Liver (tissue), 8 donors: ENCODE measurements at regions not wholly inside any gene's neighbourhood (a gene's known extent, or its start where the extent isn't known, plus 50 kb on each side); places are given as distances from the start of the nearest gene placed in this dataset.

Source experiments
- DNase-seq: peaks from one replicate; pipeline ENCODE4 v3.0.0-alpha.2; 2017; ENCODE audit warnings: low spot score
- H3K27ac ChIP-seq, 2 donors: one replicate each; pipeline ENCODE4 v1.7.0; 2013; ENCODE audit warnings: inconsistent platforms in 2 of 2, low read length in 2 of 2, control low read depth in 1 of 2, low read depth in 1 of 2, mild to moderate bottlenecking in 1 of 2
- H3K27me3 ChIP-seq, 4 donors: one replicate each; pipeline versions ENCODE4 v1.6.1 to v1.7.0; 2013; ENCODE audit warnings: low read length in 3 of 4, inconsistent platforms in 1 of 4, mild to moderate bottlenecking in 1 of 4, moderate library complexity in 1 of 4; ENCODE audit not compliant: control insufficient read depth in 4 of 4, insufficient read depth in 4 of 4
- H3K36me3 ChIP-seq, 4 donors: one replicate each; pipeline versions ENCODE4 v1.6.1 to v1.7.0; 2013; ENCODE audit warnings: low read length in 3 of 4, mild to moderate bottlenecking in 3 of 4, low read depth in 1 of 4, moderate library complexity in 1 of 4; ENCODE audit not compliant: control insufficient read depth in 4 of 4, insufficient read depth in 3 of 4
- H3K4me1 ChIP-seq, 4 donors: one replicate each; pipeline versions ENCODE4 v1.6.1 to v1.7.0; 2013; ENCODE audit warnings: low read length in 3 of 4, mild to moderate bottlenecking in 3 of 4, moderate library complexity in 1 of 4; ENCODE audit not compliant: control insufficient read depth in 4 of 4, insufficient read depth in 4 of 4
- H3K4me3 ChIP-seq, 3 donors: one replicate each; pipeline versions ENCODE4 v1.6.1 to v1.7.0; 2013; ENCODE audit warnings: low read length in 3 of 3, control low read depth in 1 of 3, low read depth in 1 of 3, mild to moderate bottlenecking in 1 of 3
- H3K9ac ChIP-seq, 2 donors: one replicate each; pipeline ENCODE4 v1.7.0; 2013; ENCODE audit warnings: low read length in 2 of 2, mild to moderate bottlenecking in 2 of 2, moderate library complexity in 2 of 2, control low read depth in 1 of 2, low read depth in 1 of 2
- H3K9me3 ChIP-seq, 4 donors: one replicate each; pipeline versions ENCODE4 v1.6.1 to v1.7.0; 2013; ENCODE audit warnings: low read length in 3 of 4; ENCODE audit not compliant: control insufficient read depth in 4 of 4
- ATF3 ChIP-seq: IDR thresholded peaks from 2 replicates; pipeline ENCODE4 v1.6.1; 2016; ENCODE audit warnings: antibody characterized with exemption
- EGR1 ChIP-seq, 2 donors: IDR thresholded peaks; 2 replicates each; pipeline ENCODE4 v1.6.1; 2016 to 2018; ENCODE audit warnings: antibody characterized with exemption in 2 of 2, low read depth in 2 of 2
- FOXA1 ChIP-seq: IDR thresholded peaks from 2 replicates; pipeline ENCODE4 v1.6.1; 2016; ENCODE audit warnings: antibody characterized with exemption
- FOXA2 ChIP-seq: IDR thresholded peaks from 2 replicates; pipeline ENCODE4 v1.6.1; 2016; ENCODE audit warnings: antibody characterized with exemption
- GABPA ChIP-seq, 2 donors: IDR thresholded peaks in 1 of 2; conservative IDR thresholded peaks in 1 of 2; 2 replicates each; pipeline ENCODE4 v1.6.1; 2016; ENCODE audit warnings: antibody characterized with exemption in 2 of 2, mild to moderate bottlenecking in 1 of 2, moderate library complexity in 1 of 2
- HNF4A ChIP-seq, 2 donors: conservative IDR thresholded peaks; 2 replicates each; pipeline ENCODE4 v1.6.1; 2016; ENCODE audit warnings: antibody characterized with exemption in 2 of 2, mild to moderate bottlenecking in 2 of 2
- HNF4G ChIP-seq: IDR thresholded peaks from 2 replicates; pipeline ENCODE4 v1.6.1; 2016; ENCODE audit warnings: antibody characterized with exemption
- JUND ChIP-seq, 2 donors: IDR thresholded peaks; 2 replicates each; pipeline ENCODE4 v1.6.1; 2016; ENCODE audit warnings: antibody characterized with exemption in 2 of 2
- NR2F2 ChIP-seq: IDR thresholded peaks from 2 replicates; pipeline ENCODE4 v1.6.1; 2016; ENCODE audit warnings: antibody characterized with exemption
- RAD21 ChIP-seq, 2 donors: IDR thresholded peaks; 2 replicates each; pipeline ENCODE4 v1.6.1; 2016; ENCODE audit warnings: antibody characterized with exemption in 2 of 2, mild to moderate bottlenecking in 2 of 2
- REST ChIP-seq: IDR thresholded peaks from 2 replicates; pipeline ENCODE4 v1.6.1; 2016; ENCODE audit warnings: antibody characterized with exemption, mild to moderate bottlenecking
- RXRA ChIP-seq, 2 donors: IDR thresholded peaks; 2 replicates each; pipeline ENCODE4 v1.6.1; 2017 to 2018; ENCODE audit warnings: antibody characterized with exemption in 2 of 2, mild to moderate bottlenecking in 1 of 2
- SP1 ChIP-seq: IDR thresholded peaks from 2 replicates; pipeline ENCODE4 v1.6.1; 2018; ENCODE audit warnings: antibody characterized with exemption, mild to moderate bottlenecking
- TAF1 ChIP-seq: conservative IDR thresholded peaks from 2 replicates; pipeline ENCODE4 v1.6.1; 2016; ENCODE audit warnings: antibody characterized with exemption, mild to moderate bottlenecking
- YY1 ChIP-seq: IDR thresholded peaks from 2 replicates; pipeline ENCODE4 v1.6.1; 2016; ENCODE audit warnings: antibody characterized with exemption, mild to moderate bottlenecking
- ZBTB33 ChIP-seq: IDR thresholded peaks from 2 replicates; pipeline ENCODE4 v1.6.1; 2016; ENCODE audit warnings: antibody characterized with exemption
- whole genome bisulfite sequencing: extraction: QIAGEN DNeasy Blood & Tissue Kit; methylation state at CpG from one replicate; pipeline ENCODE4 v1.1.7; 2013; 5-methylcytosine and 5-hydroxymethylcytosine counted together
- TF ChIP-seq, protein P1 (sequence below): fragments of 150-350 bp; IDR thresholded peaks from 2 replicates; pipeline ENCODE4 v1.5.1; 2017; ENCODE audit warnings: improper control_type of control experiment, low read depth, low read length; ENCODE audit not compliant: missing input control
- TF ChIP-seq, protein P2 (sequence below): IDR thresholded peaks from 2 replicates; pipeline ENCODE4 v1.6.1; 2016; ENCODE audit warnings: antibody characterized with exemption
- donor health status: healthy.
- donor health status: healthy.
- donor health status: healthy.
- donor health status: healthy.
- donor health status: healthy.

DNA sequence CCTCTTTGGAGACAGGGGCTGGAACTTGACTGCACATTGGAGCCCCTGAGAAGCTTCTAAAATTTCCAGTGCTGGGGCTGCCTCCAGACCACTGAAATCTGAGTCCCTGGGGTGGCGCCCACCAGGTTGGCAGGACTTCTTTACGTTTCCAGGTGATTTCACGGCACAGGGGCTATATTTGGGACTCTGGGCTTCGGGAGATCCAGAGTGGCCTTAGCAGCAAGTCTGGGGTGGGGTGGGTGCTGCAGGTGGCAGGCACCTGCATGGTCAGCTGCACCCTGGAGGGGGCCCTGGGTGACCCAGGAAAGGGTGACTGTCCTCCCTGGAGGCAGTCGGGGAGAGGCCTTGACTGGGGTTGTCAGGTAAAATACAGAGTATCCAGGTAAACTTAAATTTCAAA is 135.5 kb upstream of the PHACTR3 start:
- no peaks in the 10 kb centered on the region for H3K27me3 ChIP-seq
- DNase-seq: no peak
- no peaks in the 10 kb centered on the region for H3K36me3 ChIP-seq
- no peaks in the 10 kb centered on the region for H3K4me1 ChIP-seq
- no peak overlapping the region for H3K4me3 ChIP-seq
- H3K9me3 ChIP-seq: no peaks in the 10 kb centered on the region
- H3K9ac ChIP-seq: no peak overlapping the region
- TF ChIP-seq GABPA (IDR thresholded peaks at IDR 0.05 in 1 of 2, conservative IDR thresholded peaks at IDR 0.05 in 1 of 2) (no peak), NR2F2 (no peak), ATF3 (no peak), ZBTB33 (no peak), EGR1 (IDR thresholded peaks at IDR 0.05; ENCODE audit: low read depth in 2 of 2) (no peak), RXRA (IDR thresholded peaks at IDR 0.05) (no peak), TAF1 (no peak), RAD21 (IDR thresholded peaks at IDR 0.05) (no peak), FOXA2 (no peak), HNF4G (no peak), JUND (IDR thresholded peaks at IDR 0.05) (no peak), YY1 (no peak), REST (no peak), HNF4A (conservative IDR thresholded peaks at IDR 0.05) (no peak), FOXA1 (no peak), SP1 (no peak)
- TF ChIP-seq, protein P1, sequence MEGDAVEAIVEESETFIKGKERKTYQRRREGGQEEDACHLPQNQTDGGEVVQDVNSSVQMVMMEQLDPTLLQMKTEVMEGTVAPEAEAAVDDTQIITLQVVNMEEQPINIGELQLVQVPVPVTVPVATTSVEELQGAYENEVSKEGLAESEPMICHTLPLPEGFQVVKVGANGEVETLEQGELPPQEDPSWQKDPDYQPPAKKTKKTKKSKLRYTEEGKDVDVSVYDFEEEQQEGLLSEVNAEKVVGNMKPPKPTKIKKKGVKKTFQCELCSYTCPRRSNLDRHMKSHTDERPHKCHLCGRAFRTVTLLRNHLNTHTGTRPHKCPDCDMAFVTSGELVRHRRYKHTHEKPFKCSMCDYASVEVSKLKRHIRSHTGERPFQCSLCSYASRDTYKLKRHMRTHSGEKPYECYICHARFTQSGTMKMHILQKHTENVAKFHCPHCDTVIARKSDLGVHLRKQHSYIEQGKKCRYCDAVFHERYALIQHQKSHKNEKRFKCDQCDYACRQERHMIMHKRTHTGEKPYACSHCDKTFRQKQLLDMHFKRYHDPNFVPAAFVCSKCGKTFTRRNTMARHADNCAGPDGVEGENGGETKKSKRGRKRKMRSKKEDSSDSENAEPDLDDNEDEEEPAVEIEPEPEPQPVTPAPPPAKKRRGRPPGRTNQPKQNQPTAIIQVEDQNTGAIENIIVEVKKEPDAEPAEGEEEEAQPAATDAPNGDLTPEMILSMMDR: no peak
- TF ChIP-seq, protein P2, sequence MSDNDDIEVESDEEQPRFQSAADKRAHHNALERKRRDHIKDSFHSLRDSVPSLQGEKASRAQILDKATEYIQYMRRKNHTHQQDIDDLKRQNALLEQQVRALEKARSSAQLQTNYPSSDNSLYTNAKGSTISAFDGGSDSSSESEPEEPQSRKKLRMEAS: no peak
- no peak overlapping the region for H3K27ac ChIP-seq
- 89% methylated on average over 5 of the region's 5 CpGs for WGBS
